A549 (cell line): ENCODE measurements at regions not wholly inside any gene's neighbourhood (a gene's known extent, or its start where the extent isn't known, plus 50 kb on each side); places are given as distances from the start of the nearest gene placed in this dataset.

Experiments used
- ATAC-seq, 2 experiments: fragments of 200-7000 bp in 1 of 2; fragments of >200 bp in 1 of 2; cut with Nextera tagmentation in 1 of 2; cut with Tn5 transposase in 1 of 2; 3 replicates each; pipeline versions ENCODE4 v1.8.0 to v1.9.1; 2018 to 2020; ENCODE audit warnings: mild to moderate bottlenecking in 1 of 2, moderate library complexity in 1 of 2
- CTCF ChIA-PET: fragments of 300-600 bp; sonication (Branson Sonifier 250); formaldehyde crosslinking; extraction: SDS; loops from one replicate; lab custom pipeline; 2021; ENCODE audit warnings: antibody characterized with exemption, inconsistent platforms; lab: Yijun Ruan, JAX
- POLR2A ChIA-PET: fragments of 350-600 bp; formaldehyde crosslinking; extraction: SDS; loops from one replicate; lab custom pipeline; 2021; ENCODE audit warnings: antibody characterized with exemption, inconsistent platforms; lab: Yijun Ruan, JAX
- DNase-seq, 2 experiments: peaks; one replicate each; pipeline versions ENCODE4 v3.0.0 to v3.0.0-alpha.2; 2011 to 2016; ENCODE audit warnings: low read depth in 1 of 2, low spot score in 1 of 2
- FAIRE-seq: peaks from 2 replicates; lab custom pipeline; 2011; peaks lifted over from hg19 to GRCh38; lab: Jason Lieb, UNC
- H3K27ac ChIP-seq, 2 experiments: fragments of >200 bp; sonication (Bioruptor Twin); formaldehyde crosslinking; 3 replicates each; pipeline ENCODE4 v1.5.1; 2016 to 2017
- H3K4me1 ChIP-seq: fragments of >200 bp; sonication (Bioruptor Twin); formaldehyde crosslinking; 3 replicates; pipeline ENCODE4 v1.6.1; 2016
- H3K4me2 ChIP-seq: fragments of >200 bp; sonication (Bioruptor Twin); formaldehyde crosslinking; 3 replicates; pipeline ENCODE4 v1.6.1; 2016
- H3K4me3 ChIP-seq: fragments of >200 bp; sonication (Bioruptor Twin); formaldehyde crosslinking; 3 replicates; pipeline ENCODE4 v1.5.1; 2016
- H3K9me3 ChIP-seq: fragments of >200 bp; sonication (Bioruptor Twin); formaldehyde crosslinking; 3 replicates; pipeline ENCODE4 v1.6.1; 2016
- ATOH8 ChIP-seq: fragments of 250-450 bp; sonication (Bioruptor Pico); IDR thresholded peaks from 2 replicates; pipeline ENCODE4 v1.5.0; 2020; ENCODE audit warnings: low read depth, mild to moderate bottlenecking, moderate library complexity
- CBX2 ChIP-seq: fragments of 200-600 bp; sonication (generic); IDR thresholded peaks from 2 replicates; pipeline ENCODE4 v1.6.1; 2016; ENCODE audit warnings: low read depth, mild to moderate bottlenecking, borderline replicate concordance
- CBX8 ChIP-seq: fragments of 200-600 bp; sonication (generic); IDR thresholded peaks from 2 replicates; pipeline ENCODE4 v1.6.1; 2016
- CHD2 ChIP-seq: fragments of 150-350 bp; IDR thresholded peaks from 2 replicates; pipeline ENCODE4 v1.6.1; 2014; ENCODE audit warnings: low read length; ENCODE audit not compliant: partially characterized antibody
- ELK1 ChIP-seq: fragments of 150-350 bp; IDR thresholded peaks from 2 replicates; pipeline ENCODE4 v1.6.1; 2014; ENCODE audit warnings: low read depth, mild to moderate bottlenecking, low read length
- EP300 ChIP-seq, 2 experiments: fragments of >200 bp; sonication (Bioruptor Twin); formaldehyde crosslinking; IDR thresholded peaks; 2 replicates in 1 of 2; 3 replicates in 1 of 2; pipeline ENCODE4 v1.6.1; 2016 to 2017
- ESRRA ChIP-seq: fragments of 150-350 bp; IDR thresholded peaks from 2 replicates; pipeline ENCODE4 v1.6.1; 2014; ENCODE audit warnings: mild to moderate bottlenecking, low read length, borderline replicate concordance
- FOSB ChIP-seq: fragments of 250-450 bp; sonication (Bioruptor Pico); IDR thresholded peaks from 2 replicates; pipeline ENCODE4 v1.5.0; 2020; ENCODE audit warnings: mild to moderate bottlenecking, moderate library complexity
- FOSL2 ChIP-seq, 2 experiments: fragments of 450-650 bp in 1 of 2; fragments of >200 bp in 1 of 2; sonication (Bioruptor Twin) in 1 of 2; formaldehyde crosslinking; IDR thresholded peaks; 2 replicates each; pipeline versions ENCODE4 v1.5.0 to v1.6.1; 2016 to 2020; ENCODE audit warnings: mild to moderate bottlenecking in 1 of 2, moderate library complexity in 1 of 2
- GATA3 ChIP-seq: IDR thresholded peaks from 2 replicates; pipeline ENCODE4 v1.6.1; 2012; ENCODE audit warnings: borderline replicate concordance
- HEYL ChIP-seq: fragments of 250-450 bp; sonication (Bioruptor Pico); IDR thresholded peaks from 2 replicates; pipeline ENCODE4 v1.8.0; 2021; ENCODE audit warnings: mild to moderate bottlenecking, moderate library complexity
- HOXA7 ChIP-seq: fragments of 250-450 bp; sonication (Bioruptor Pico); IDR thresholded peaks from 2 replicates; pipeline ENCODE4 v1.5.0; 2020; ENCODE audit warnings: mild to moderate bottlenecking, moderate library complexity
- JUN ChIP-seq, 2 experiments: fragments of >200 bp; sonication (Bioruptor Twin); formaldehyde crosslinking; IDR thresholded peaks; 2 replicates in 1 of 2; 3 replicates in 1 of 2; pipeline ENCODE4 v1.6.1; 2016 to 2017
- KDM1A ChIP-seq: fragments of 200-600 bp; sonication (generic); IDR thresholded peaks from 2 replicates; pipeline ENCODE4 v1.6.1; 2016; ENCODE audit warnings: low read depth, mild to moderate bottlenecking
- KDM5A ChIP-seq: fragments of 200-600 bp; sonication (generic); IDR thresholded peaks from 2 replicates; pipeline ENCODE4 v1.6.1; 2016; ENCODE audit warnings: antibody characterized with exemption, mild to moderate bottlenecking
- MAZ ChIP-seq: fragments of 150-350 bp; IDR thresholded peaks from 2 replicates; pipeline ENCODE4 v1.6.1; 2014; ENCODE audit warnings: antibody characterized with exemption, low read depth, low read length, borderline replicate concordance
- MYC ChIP-seq: IDR thresholded peaks from 2 replicates; pipeline ENCODE4 v1.6.1; 2012; ENCODE audit warnings: mild to moderate bottlenecking, inconsistent platforms, low read length, improper control_type of control experiment, borderline replicate concordance
- NR3C1 ChIP-seq: fragments of >200 bp; sonication (Bioruptor Twin); formaldehyde crosslinking; IDR thresholded peaks from 3 replicates; pipeline ENCODE4 v1.6.1; 2017
- PHF8 ChIP-seq: fragments of 200-600 bp; sonication (generic); IDR thresholded peaks from 2 replicates; pipeline ENCODE4 v1.6.1; 2016; ENCODE audit warnings: low read depth, mild to moderate bottlenecking, antibody characterized with exemption, moderate library complexity, borderline replicate concordance
- RARB ChIP-seq: fragments of 250-450 bp; sonication (Bioruptor Pico); IDR thresholded peaks from 2 replicates; pipeline ENCODE4 v1.8.0; 2021; ENCODE audit warnings: mild to moderate bottlenecking, moderate library complexity
- ZNF302 ChIP-seq: fragments of 250-450 bp; sonication (Bioruptor Pico); IDR thresholded peaks from 2 replicates; pipeline ENCODE4 v1.9.0; 2021; ENCODE audit warnings: inconsistent platforms, mild to moderate bottlenecking, moderate library complexity
- ZSCAN20 ChIP-seq: fragments of 250-450 bp; sonication (Bioruptor Pico); IDR thresholded peaks from 2 replicates; pipeline ENCODE4 v1.8.0; 2022; ENCODE audit warnings: mild to moderate bottlenecking, moderate library complexity
- WGBS: methylation state at CpG from one replicate; pipeline ENCODE4 v1.1.6; 2017; ENCODE audit errors: missing lambda C conversion rate; 5-methylcytosine and 5-hydroxymethylcytosine counted together
- TF ChIP-seq, protein P1 (sequence below): IDR thresholded peaks from 2 replicates; pipeline ENCODE4 v1.6.1; 2012
- TF ChIP-seq, protein P2 (sequence below): IDR thresholded peaks from 2 replicates; pipeline ENCODE4 v1.6.1; 2012

- H3K4me3 ChIP-seq: no peak overlapping the region
- no peak overlapping the region for H3K4me2 ChIP-seq
- H3K9me3 ChIP-seq: no peaks in the 10 kb centered on the region
- no peak for DNase-seq
- POLR2A ChIA-PET: no interaction called here
- H3K4me1 ChIP-seq: no peaks in the 10 kb centered on the region
- CTCF ChIA-PET: no interaction called here
- no peak for FAIRE-seq
- H3K27ac ChIP-seq: no peak overlapping the region
- TF ChIP-seq RARB (CRISPR knock-in tag) (no peak), ATOH8 (CRISPR knock-in tag) (no peak), MAZ (no peak), EP300 (IDR thresholded peaks at IDR 0.05) (no peak), HOXA7 (no peak), ZSCAN20 (CRISPR knock-in tag) (no peak), KDM1A (no peak), CHD2 (no peak), PHF8 (no peak), ZNF302 (CRISPR knock-in tag) (no peak), HEYL (CRISPR knock-in tag) (no peak), JUN (IDR thresholded peaks at IDR 0.05) (no peak), GATA3 (no peak), CBX8 (no peak), ELK1 (no peak), CBX2 (no peak)
- TF ChIP-seq, protein P1, sequence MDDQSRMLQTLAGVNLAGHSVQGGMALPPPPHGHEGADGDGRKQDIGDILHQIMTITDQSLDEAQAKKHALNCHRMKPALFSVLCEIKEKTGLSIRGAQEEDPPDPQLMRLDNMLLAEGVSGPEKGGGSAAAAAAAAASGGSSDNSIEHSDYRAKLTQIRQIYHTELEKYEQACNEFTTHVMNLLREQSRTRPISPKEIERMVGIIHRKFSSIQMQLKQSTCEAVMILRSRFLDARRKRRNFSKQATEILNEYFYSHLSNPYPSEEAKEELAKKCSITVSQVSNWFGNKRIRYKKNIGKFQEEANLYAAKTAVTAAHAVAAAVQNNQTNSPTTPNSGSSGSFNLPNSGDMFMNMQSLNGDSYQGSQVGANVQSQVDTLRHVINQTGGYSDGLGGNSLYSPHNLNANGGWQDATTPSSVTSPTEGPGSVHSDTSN: no peak
- TF ChIP-seq, protein P2, sequence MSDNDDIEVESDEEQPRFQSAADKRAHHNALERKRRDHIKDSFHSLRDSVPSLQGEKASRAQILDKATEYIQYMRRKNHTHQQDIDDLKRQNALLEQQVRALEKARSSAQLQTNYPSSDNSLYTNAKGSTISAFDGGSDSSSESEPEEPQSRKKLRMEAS: no peak
- WGBS: 4% methylated on average over 2 of the region's 2 CpGs
- no peak for ATAC-seq
These were observed 355.8 kb downstream of the MCTP2 start for GRCh38 chr15:94587113-94587512.

DNA sequence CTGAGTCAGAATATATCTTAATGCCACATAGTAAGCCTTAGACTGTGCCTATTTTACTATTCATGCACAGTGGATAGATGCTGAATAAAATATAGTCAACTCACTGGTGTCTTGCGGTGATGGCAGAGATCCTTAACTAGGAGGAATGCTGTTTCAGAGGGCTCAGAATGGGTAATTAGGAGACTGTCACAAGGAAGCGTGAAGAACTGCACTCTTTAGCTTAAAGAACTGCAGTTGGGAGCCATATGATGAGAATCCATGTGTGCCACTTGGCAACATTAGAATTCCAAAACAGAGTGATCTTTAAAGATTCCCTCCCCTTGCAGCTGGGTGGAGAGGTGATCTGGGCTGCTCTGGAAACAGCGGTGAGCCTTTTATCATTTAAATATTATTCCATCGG, 357.6 kb downstream of the MCTP2 start:
- whole genome bisulfite sequencing: 16% methylated on average over 4 of the region's 4 CpGs
- Histone ChIP-seq H3K27ac (no peak overlapping the region), H3K4me3 (no peak overlapping the region), H3K9me3 (no peaks in the 10 kb centered on the region), H3K4me2 (no peak overlapping the region), H3K4me1 (no peaks in the 10 kb centered on the region)
- TF ChIP-seq NR3C1: no peak
- TF ChIP-seq CBX2: no peak
- TF ChIP-seq MYC: no peak
- TF ChIP-seq PHF8: no peak
- no peak for TF ChIP-seq JUN (IDR thresholded peaks at IDR 0.05)
- no peak for TF ChIP-seq KDM5A
- no peak for TF ChIP-seq RARB (CRISPR knock-in tag)
- TF ChIP-seq FOSB (CRISPR knock-in tag): no peak
- no peak for TF ChIP-seq FOSL2 (IDR thresholded peaks at IDR 0.05)
- TF ChIP-seq FOSL2 (CRISPR knock-in tag; IDR thresholded peaks at IDR 0.05): no peak
- TF ChIP-seq ESRRA: no peak
- no peak for TF ChIP-seq KDM1A
- DNase-seq (no peak), ATAC-seq (no peak), FAIRE-seq (no peak)
- POLR2A ChIA-PET: no interaction called here
- CTCF ChIA-PET: no interaction called here
